PFSK-1 (cell line): ENCODE measurements at regions not wholly inside any gene's neighbourhood (a gene's known extent, or its start where the extent isn't known, plus 50 kb on each side); places are given as distances from the start of the nearest gene placed in this dataset.

Experiments
- POLR2AphosphoS5 ChIP-seq: IDR thresholded peaks from 2 replicates; pipeline ENCODE4 v1.6.1; 2012; ENCODE audit warnings: low read depth, mild to moderate bottlenecking, control low read depth, low read length, moderate library complexity
- SIN3A ChIP-seq: IDR thresholded peaks from 2 replicates; pipeline ENCODE4 v1.6.1; 2012; ENCODE audit warnings: mild to moderate bottlenecking, low read length, moderate library complexity, borderline replicate concordance; ENCODE audit not compliant: insufficient read depth
- TF ChIP-seq, protein P1 (sequence below), 2 experiments: IDR thresholded peaks; 2 replicates each; pipeline versions ENCODE4 v1.6.1 to v1.8.0; 2011 to 2012; ENCODE audit warnings: low read depth in 2 of 2, low read length in 2 of 2, control low read depth in 1 of 2, inconsistent platforms in 1 of 2, mild to moderate bottlenecking in 1 of 2, moderate library complexity in 1 of 2; ENCODE audit not compliant: insufficient read depth in 1 of 2

GRCh38 chr1:11406845-11407244 lies 72.1 kb upstream of the DISP3 start:
- TF ChIP-seq, protein P1, sequence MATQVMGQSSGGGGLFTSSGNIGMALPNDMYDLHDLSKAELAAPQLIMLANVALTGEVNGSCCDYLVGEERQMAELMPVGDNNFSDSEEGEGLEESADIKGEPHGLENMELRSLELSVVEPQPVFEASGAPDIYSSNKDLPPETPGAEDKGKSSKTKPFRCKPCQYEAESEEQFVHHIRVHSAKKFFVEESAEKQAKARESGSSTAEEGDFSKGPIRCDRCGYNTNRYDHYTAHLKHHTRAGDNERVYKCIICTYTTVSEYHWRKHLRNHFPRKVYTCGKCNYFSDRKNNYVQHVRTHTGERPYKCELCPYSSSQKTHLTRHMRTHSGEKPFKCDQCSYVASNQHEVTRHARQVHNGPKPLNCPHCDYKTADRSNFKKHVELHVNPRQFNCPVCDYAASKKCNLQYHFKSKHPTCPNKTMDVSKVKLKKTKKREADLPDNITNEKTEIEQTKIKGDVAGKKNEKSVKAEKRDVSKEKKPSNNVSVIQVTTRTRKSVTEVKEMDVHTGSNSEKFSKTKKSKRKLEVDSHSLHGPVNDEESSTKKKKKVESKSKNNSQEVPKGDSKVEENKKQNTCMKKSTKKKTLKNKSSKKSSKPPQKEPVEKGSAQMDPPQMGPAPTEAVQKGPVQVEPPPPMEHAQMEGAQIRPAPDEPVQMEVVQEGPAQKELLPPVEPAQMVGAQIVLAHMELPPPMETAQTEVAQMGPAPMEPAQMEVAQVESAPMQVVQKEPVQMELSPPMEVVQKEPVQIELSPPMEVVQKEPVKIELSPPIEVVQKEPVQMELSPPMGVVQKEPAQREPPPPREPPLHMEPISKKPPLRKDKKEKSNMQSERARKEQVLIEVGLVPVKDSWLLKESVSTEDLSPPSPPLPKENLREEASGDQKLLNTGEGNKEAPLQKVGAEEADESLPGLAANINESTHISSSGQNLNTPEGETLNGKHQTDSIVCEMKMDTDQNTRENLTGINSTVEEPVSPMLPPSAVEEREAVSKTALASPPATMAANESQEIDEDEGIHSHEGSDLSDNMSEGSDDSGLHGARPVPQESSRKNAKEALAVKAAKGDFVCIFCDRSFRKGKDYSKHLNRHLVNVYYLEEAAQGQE (IDR thresholded peaks at IDR 0.05; ENCODE audit: insufficient read depth in 1 of 2, low read depth in 2 of 2, low read length in 2 of 2), result no peak
- no peak for TF ChIP-seq POLR2AphosphoS5
- no peak for TF ChIP-seq SIN3A
